Right renal pelvis (tissue), 4 donors: ENCODE measurements at regions not wholly inside any gene's neighbourhood (a gene's known extent, or its start where the extent isn't known, plus 50 kb on each side); places are given as distances from the start of the nearest gene placed in this dataset.
"Not testable (repeated sequence)": the region's sequence is repeated elsewhere in the genome, so short reads cannot be mapped to it uniquely, and the experiment has no call there.

Experiments used
- DNase-seq, 4 donors: peaks; one replicate each; pipeline ENCODE4 v3.0.0-alpha.2; 2013; ENCODE audit warnings: low read depth in 4 of 4, low spot score in 3 of 4, missing footprints in 1 of 4

- DNase-seq, result no peak
Observed at GRCh38 chr19:28322491-28322890, 890.5 kb downstream of the UQCRFS1 start.

DNA sequence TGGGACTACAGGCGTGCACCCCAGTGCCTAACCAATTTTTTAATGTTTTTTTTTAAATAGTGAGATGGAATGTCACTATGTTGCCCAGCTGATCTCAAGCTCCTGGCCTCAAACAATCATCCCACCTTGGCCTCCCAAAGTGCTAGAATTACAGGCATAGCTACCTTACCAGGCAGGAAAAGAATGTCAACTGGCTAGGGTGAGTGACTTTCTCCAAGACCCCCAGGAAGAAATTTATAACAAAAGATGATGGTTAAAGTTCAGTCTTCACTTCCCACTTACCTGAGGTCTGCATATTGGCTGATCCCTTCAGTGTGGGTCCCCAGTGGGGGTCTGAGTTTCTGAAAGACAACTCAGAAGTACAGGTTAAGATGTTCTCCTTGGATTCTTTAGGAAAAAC lies 893.0 kb downstream of the UQCRFS1 start:
- DNase-seq, result no peak

- DNase-seq, result peak in 1 of 4 donors; percentile 22
Observed at GRCh38 chr19:28319227-28319626, 893.7 kb downstream of the UQCRFS1 start.

DNA sequence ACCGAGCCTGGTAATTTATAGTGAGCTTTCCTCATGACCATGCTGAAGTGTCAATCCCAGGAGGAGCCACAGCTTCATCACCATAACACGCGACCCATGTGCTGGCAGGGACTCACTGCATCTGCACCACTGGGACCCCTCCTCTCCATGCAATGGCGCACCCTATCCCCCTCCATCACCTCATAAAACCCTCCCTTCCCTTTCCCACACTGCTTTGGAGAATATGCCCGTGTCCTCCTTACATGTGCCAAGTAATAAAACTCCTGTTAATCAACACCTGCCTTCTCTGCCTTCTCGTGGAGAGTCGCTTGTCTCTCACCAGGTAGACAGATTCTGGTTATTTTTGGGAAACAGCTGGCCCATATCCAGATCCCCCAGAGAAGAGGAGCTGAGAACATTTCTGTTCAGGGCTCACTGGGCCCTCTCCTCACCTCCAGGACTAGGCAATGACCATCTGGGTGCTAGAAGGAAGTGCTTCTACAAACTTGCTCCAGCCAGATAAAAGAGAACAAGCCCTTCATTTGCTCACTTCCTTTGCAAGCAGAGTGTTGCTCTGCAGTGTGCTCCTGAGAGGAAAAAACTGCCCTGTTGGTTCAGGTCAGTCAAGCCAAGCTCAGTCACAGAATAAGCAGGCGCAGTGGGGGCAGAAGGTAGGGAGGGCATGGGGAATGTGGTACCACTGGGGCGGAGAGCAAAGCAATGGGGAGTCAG lies 894.3 kb downstream of the UQCRFS1 start:
- DNase-seq, result no peak

GRCh38 chr19:28316464-28316863 lies 896.5 kb downstream of the UQCRFS1 start:
- no peak for DNase-seq

DNA sequence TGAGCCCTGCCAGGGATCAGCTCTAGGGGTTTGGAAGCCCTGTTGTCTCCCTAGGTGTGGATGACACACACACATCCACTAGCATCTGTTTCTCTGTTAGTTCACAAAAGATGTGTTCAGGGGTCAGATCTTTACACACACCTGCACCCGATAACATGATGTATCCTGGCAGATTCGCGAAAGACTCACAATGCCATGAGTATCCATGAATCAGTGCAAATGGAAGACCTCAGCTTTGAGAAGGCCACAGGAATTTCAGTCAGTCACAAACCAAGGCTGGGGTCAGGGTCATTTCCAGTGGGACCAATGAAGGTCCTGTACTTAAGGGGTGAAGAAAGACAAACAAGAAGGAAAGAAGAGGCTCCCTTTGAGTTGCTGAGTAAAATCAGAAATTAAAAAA lies 898.2 kb downstream of the UQCRFS1 start:
- DNase-seq, result no peak

DNA sequence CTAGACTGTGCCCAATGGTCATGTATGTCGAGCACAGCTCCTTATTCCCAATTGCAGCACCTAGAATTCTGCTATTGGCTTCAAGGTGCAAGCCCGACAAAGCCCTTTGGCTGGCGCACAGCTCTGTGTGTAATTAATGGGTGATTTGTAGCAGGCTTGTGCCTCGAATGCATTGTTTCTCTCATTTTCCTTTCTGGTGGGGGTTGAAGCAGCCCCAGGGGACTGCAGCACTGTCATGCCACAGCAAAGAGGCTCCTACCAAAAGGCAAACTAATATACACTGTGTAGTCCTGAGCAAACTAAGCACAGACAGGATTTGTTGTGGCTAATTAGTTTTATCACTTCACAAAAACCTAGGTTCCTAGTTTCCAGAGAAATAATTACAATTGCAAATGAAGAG lies 898.7 kb downstream of the UQCRFS1 start:
- DNase-seq, result no peak

DNA sequence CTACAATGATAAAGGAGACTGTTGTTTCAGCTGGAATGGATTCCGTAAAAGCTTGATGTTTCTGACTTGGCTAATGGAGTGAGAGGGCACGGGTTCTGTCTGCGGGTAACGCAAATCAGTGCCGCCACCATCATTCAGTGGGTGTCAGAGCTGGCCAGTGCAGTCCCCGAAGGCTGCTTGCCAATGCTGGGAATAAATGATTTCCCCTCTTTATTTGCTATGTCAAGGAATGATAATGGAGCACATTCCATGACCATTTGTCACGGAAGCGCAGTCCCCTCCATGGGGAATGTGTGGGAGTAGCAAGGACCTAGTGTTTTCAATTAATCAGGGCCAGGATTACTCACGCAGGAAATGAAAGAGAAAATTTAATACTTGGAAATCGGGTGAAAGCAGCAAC lies 899.3 kb downstream of the UQCRFS1 start:
- DNase-seq, result peak in 1 of 4 donors; percentile 55

GRCh38 chr19:28312269-28312668 lies 900.7 kb downstream of the UQCRFS1 start:
- DNase-seq, result no peak

DNA sequence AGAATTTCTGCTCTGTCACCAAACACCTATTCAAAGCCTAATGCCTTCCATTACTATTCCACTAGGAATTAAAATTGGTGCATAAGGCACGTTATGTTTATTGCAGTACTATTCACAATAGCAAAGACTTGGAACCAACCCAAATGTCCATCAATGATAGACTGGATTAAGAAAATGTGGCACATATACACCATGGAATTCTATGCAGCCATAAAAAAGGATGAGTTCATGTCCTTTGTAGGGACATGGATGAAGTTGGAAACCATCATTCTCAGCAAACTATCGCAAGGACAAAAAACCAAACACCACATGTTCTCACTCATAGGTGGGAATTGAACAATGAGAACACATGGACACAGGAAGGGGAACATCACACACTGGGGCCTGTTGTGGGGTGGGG lies 902.1 kb downstream of the UQCRFS1 start:
- DNase-seq, result not testable (repeated sequence)

GRCh38 chr19:28309070-28309469 lies 903.9 kb downstream of the UQCRFS1 start:
- no peak for DNase-seq

- no peak for DNase-seq
Observed at GRCh38 chr19:28307963-28308362, 905.0 kb downstream of the UQCRFS1 start.

GRCh38 chr19:28307487-28307886 lies 905.5 kb downstream of the UQCRFS1 start:
- DNase-seq, result no peak

GRCh38 chr19:28305513-28305912 lies 907.4 kb downstream of the UQCRFS1 start:
- no peak for DNase-seq

DNA sequence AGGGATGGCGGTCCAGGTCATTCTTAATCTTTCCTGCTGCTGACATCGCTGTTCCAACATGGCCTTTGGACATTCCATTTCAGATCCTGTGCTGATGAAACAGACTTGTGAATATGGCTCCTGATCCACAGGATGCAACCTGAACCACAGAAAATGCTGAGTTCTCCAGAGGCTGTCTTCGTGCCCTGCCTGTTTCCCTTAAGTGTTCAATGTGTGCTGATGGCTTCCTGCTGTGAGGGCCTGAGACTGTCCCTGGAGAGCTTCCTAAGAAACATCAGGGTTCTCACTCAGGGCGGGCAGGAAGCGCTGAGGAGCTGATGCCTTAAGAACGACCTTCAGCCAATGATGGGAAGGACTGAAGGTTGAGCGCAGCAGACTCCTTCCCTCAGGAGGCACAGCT lies 909.4 kb downstream of the UQCRFS1 start:
- DNase-seq, result no peak

DNA sequence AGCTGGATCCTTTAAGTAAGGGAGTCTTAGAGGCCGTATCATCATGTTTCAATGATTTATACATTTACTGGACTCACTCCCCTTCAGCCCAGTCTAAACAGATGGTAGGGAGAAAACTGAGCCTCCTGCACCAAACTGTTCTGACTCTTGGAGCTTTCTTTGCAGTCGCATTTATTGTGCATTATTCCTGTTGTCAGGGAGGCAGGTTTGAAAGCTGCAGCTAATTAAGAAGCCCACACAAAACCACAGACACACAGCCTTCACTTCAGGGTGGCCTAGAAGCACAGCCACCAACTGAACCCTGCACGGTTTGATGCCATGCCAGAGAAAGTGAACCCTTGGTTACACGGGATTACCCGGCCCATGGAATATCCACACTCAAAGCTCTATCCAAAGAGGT lies 911.0 kb downstream of the UQCRFS1 start:
- no peak for DNase-seq

DNA sequence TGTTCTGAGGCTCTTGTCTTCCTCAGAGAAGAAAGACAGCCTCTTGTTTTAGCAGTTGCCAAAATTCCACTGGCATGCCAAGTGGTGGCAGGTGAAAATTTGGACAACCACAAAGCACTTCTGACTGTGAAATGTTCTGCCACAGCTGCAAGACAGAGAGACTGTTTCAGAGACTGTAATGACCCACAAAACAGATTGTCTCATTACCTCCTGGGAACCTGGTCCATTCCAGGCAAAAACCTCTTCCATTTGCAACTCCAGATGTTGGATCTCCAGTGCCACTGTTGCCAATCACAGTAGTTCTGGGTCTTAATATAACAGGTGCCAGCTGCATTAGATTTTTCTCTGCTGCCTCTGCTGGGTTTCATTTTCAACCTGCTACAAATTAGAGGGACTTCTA lies 911.5 kb downstream of the UQCRFS1 start:
- no peak for DNase-seq

DNA sequence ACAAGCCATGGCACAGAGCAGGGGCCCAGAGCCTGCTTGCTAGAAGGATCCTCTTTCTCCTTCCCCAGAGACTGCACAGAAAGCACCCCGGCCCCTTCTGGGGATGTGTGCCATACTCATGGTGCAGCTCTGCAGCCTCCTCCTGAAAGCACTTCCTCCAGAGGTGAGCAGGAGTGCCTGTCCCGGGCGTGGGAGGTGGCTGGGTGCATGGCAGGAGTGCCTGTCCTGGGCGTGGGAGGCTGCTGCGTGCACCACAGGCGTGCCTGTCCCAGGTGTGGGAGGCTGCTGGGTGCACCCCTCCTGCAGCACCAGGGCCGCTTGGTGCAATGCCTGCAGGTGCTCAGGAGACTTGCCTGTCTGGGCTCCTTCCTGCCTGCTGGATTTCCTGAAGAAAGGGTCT lies 913.3 kb downstream of the UQCRFS1 start:
- no peak for DNase-seq

DNA sequence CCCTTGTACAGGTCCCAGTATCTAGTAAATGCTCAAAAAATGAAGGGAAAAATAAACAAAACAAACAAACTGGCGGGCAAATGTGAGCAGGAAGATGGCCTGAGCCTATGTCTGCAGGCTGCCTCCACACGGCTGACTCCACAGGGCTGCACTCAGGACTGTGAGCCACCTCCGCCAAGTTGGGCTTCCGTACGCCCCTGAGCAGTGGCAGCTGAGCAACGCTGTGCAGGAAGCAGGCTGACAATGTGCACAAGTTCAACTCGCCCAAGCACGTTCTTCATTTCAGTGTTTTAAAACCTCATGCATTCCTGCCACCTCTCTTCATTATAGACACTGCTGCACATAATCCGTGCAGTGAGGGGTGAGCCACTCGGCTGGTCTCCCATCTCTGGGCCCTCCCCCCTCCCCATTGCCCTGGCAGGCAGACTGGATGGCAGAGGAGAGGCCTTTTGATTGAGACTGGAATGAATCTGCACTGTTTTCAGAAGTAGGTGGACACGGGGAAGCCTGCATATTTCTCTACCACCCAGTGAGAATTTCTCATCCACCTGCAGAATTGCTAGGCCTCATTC lies 915.3 kb downstream of the UQCRFS1 start:
- DNase-seq, result no peak

DNA sequence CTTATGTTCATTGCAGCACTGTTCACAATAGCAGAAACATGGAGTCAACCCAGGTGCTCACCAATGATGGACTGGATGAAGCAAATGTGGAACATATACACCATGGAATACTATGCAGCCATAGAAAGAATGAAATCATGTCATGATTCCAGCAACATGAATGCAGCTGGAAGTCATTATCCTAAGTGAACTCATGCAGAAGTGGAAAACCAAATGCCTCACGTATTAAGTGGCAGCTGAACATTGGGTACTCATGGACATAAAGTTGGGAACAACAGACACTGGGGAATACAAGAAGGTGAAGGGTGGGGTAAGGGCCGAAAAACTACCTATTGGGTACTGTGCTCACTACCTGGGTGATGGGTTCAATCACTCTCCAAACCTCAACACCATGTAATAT lies 915.9 kb downstream of the UQCRFS1 start:
- DNase-seq, result no peak

DNA sequence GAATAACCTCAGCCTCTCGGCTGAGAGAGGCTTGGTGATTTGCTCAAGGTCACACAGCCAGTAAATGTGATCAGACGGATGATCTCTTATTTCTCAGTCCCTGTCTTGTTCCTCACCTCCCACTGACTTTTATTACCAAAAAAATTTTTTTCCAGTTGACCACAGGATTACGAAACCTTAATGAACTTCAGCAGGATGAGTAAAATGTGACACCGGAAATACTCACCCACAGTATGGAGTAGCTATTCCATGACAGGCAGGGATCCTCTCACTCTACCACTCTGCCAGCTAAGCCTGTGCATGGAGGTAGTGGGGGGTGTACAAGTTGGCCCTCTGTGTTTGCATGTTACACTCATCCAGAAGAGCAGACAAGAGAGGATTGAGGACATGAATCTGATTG lies 916.4 kb downstream of the UQCRFS1 start:
- DNase-seq, result no peak

DNA sequence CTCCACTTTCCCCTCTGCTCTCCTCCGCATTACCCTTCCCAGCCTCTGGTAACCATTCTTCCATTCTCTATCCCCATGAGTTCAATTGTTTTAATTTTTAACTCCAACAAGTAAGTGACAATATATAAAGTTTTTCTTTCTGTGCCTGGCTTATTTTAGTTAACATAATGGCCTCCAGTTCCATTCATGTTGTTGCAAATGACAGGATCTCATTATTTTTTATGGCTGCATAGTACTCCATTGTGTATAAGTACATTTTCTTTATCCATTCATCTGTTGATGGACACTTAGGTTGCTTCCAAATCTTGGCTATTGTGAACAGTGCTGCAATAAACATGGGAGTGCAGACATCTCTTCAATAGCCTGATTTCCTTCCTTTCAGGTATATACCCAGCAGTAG lies 918.0 kb downstream of the UQCRFS1 start:
- DNase-seq, result not testable (repeated sequence)

DNA sequence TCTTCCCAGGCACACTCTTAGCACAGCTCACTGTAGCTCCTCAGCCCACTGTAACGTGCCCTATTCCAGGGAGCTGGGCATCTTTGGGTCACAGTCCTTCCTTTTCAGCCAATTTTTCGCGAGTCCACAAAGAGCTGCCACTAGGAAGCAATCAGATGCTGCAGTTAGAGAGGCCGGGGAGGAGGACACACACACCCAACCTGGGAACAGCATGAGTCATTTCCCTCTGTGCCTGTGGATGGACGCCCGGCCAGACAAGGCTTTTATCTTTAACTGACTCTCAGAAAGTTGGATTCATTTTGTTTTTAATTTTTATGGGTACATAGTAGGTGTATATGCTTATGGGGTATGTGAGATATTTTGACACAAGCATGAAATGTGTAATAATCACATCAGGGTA lies 918.6 kb downstream of the UQCRFS1 start:
- no peak for DNase-seq
